HG03045 (cell line): ENCODE measurements at regions not wholly inside any gene's neighbourhood (a gene's known extent, or its start where the extent isn't known, plus 50 kb on each side); places are given as distances from the start of the nearest gene placed in this dataset.

ENCODE experiments used
- ATAC-seq: cut with Tn5 transposase; IDR thresholded peaks from one replicate; pipeline ENCODE4 v1.9.1; 2021; ENCODE audit warnings: mild to moderate bottlenecking, moderate library complexity; ENCODE audit not compliant: unreplicated experiment

DNA sequence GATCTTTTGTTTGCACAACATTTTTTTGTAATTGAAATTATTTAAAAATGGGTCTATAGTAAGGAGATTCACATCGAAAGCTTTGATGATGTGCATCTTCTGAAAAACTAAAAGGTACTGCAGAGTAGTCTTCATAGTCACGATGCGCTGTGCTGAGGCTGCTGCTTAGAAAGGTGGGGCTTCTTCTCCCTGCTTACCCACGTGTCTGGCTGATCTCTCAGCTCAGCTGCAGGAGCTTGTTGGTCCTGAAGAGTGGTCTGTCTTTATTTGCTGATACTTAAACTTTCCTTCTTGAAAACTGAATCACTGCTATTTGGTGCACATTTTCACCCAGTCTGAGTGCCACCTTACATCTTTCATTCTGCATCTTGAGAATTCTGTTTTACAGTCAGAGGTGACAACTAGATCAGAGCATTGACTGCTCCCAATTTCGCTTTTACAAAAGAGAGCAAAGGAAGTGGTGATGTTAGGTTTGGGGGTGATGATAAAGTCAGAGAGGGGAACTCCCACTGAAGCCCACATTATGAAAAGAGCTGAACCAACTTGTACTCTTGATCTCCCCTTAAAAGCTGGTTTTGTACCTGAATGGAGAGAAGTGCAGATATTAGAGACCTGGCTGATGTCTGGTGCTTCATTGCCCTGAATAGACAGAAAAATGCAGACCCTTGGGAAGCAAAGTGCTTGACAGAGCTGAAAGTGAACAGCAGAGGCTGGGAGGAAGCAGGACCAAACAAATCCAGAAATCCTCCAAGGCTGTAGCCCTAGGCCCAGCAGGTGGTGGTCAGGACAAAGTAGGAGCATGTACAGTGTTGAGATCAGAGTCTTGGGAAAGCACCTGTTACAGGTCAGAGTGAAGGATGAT lies 984.5 kb downstream of the TSN start:
- ATAC-seq: no peak

DNA sequence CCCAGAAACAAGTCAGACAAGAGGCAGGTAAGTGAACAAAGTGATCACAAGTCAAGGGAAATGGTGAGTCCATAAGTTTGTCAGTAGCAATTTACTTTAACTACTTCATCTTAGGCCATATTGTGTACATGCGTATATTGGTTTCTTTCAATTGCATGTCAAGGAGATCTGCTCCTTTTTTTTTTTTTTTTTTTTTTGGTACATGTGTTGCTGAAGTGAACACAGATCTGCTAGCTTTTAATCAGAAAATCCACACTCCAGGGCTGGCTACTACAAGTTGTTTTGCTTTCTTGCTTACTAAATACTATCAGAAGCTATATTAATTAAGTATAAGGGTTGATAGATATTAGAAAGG lies 985.1 kb downstream of the TSN start:
- no peak for ATAC-seq

DNA sequence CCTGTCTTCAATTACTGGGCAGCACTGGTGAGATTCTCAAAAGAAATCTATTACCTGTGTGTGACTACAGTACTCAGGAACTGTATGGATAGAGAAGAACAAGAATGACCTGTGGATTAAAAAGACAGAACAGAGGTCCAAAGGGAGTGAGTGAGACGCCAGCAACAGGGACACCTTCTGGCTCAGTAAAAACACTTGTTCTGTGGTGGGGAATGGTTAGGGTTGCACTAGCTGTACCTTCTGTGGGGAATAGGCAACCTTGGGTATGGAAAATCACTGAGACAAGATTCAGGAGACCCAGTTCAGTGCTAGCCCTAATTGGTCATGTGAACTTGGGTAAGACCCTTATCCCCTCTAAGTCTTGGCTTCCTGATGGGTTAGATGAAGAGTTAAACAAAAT lies 986.0 kb downstream of the TSN start:
- no peak for ATAC-seq

DNA sequence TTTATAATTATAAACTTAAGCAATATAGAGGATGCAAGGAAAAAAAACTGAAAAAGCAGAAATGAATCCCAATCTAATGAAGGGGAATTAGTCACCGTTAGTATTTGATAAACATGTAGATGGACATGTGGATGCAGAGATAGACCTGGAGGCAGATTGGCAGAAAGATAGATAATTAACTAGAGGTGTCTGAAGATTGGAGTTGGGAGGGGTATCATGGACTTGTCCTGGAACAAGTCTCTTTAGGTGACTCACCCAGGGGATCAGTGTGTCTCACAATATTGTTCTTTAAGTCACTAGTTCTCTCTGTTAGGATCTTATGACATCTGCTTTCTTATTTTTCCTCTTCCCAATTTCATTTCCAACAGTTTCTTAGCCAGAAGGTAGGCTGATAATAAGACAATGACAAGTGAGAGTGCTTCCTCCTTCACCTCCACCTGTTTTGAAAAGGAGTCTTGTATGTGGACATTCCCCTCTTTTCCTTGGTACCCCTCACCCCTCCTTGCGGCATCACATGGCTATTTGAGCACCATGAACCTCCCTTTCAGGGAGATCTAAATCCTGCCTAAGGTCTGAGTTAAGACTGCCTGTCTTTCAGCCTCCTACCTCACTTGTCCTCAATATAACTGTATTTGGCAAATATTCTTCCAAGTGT lies 987.7 kb downstream of the TSN start:
- ATAC-seq: no peak

DNA sequence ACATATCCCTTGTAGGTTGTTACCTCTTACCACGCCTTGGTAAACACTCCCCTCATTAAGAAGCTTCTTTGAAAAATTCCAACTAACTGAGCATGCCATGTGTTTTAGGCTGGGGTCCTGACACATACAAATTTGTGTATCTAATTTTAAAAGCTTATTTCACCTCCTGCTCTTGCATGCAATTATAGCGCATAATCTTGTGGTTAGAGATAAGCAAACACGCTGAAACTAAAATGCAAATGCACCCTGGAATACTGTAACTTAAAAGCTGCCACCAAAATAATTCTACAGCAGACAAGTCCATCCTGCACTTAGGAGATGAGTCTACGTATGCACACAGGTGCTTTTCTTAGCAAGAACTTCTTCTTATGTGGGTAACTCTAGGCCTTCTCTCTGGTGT lies 990.2 kb downstream of the TSN start:
- ATAC-seq: no peak

DNA sequence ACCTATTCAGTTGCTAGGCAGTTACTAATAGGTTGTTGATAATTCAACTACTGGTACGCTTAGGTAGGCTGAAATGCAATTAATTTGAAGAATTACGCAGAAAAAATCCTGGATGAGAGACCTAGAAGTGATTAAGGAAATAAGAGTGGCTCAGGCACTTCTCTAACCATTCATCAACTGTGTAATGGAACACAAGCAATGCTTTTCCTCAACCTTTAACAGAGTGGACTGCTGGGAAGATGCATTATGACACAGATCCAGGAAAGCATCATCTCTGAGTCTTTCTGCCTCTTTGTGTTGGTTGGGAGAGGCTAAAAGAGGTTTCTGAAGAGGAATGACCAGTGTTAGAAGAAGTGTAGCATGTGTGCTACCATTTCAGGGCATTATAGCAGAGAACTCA lies 992.2 kb downstream of the TSN start:
- ATAC-seq: no peak

DNA sequence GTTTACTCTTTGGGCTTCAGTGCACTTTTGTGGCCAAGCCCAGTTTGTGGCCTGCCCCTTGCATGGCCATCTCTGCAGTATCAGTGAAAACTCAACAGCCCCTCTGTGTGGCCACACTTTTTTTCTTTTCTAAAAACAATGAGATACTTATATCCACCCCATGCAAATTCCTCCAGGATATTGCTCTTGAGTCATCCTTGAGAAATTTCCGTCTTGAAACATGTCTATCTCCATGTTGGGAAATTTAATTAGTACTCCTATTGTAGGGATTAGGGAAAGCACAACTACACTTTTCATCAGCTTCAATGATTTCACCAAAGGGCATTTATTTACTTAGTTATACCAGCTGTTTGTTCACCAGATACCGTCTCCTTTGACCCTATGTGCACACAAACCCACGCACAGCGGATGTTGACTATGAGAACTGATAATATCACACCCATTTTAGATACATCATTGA lies 993.1 kb downstream of the TSN start:
- ATAC-seq: no peak

DNA sequence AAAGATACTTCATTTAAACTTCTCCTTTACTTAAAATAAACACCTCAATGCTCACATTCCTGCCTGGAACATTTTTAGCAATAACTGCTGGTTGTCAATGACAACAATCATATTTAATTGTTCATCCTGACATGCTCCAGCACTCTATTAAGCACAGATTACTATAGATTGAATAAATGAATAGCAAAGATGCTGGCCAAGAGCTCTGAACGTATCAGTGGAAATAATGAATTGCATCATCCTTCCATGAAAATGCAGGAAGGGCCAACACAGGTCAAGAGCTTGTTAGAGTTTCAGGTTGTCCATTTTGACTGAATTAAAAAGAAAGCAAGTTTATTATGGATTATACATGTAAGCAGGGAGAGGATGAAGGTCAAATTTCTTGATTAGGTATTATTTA lies 994.0 kb downstream of the TSN start:
- ATAC-seq: no peak

DNA sequence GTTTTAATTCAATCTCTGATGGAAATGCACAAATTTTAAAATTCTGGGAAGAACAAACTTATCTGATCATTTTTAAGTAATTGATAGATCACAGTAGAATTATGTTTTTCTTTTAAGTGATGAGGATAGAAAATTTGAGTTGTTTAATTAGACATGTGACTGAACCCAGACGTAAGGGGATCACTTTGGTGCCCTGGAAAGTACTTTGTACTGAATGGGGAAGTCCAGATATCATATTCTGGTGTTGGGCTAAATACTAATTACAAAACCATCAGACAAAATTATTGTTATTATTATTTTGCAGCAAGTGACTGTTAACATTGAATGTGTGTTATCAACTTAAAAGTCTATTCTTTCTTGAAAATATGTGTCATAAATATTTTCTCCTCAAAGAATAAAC lies 994.6 kb downstream of the TSN start:
- ATAC-seq: no peak

DNA sequence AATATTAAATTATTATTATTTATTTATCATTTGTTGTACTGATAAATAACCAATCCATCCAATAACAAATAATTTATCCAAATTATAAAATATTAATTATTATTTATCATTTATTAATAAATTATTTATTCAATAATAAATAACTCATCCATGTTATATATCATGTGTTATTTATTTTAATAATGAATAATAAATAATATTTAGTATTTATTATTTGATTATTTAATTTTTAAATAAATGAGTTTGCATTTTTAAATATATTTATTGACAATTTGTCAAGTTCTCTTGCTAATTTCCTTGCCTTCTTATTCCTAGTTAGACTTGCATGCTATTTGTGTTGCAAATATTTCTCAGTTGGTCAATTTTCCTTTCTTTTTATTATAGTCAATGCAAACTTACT lies 995.4 kb downstream of the TSN start:
- no peak for ATAC-seq

DNA sequence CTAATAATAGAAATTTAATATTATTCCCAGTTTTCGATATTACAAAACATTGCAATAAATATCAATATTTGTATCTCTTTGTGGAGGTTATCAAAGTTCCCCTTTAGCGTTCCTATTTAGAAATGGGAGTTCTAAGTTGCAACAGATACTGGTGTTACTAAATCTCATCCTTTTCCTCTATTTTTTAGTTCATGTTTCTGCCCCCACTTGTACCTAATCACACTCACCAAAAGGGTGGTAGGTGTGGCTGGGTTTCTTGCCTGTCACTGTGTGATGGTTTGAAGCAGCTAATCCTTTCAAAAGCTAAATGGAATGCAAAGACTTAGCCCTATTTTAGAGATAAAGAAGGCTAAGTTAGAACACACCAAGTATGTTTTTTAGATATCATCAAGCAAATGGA lies 997.9 kb downstream of the TSN start:
- ATAC-seq: no peak

DNA sequence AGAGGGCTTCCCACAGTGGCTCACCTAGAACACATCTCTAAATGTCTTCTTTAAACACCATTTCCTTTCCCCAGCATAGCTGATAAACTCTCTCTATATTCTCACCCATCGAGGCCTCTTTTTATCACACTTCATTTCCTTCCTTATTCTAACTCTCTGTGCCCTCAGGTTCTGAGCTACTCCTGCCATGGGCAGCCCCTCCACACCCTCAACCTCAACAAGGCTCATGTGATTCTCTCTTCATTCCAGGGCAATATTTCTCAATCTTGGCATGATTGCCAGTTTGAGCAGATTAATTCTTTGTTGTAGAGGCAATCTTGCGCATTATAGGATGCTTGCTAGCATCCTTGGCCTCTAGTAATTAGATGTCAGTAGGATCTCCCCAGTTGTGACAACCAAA lies 999.1 kb downstream of the TSN start:
- no peak for ATAC-seq

DNA sequence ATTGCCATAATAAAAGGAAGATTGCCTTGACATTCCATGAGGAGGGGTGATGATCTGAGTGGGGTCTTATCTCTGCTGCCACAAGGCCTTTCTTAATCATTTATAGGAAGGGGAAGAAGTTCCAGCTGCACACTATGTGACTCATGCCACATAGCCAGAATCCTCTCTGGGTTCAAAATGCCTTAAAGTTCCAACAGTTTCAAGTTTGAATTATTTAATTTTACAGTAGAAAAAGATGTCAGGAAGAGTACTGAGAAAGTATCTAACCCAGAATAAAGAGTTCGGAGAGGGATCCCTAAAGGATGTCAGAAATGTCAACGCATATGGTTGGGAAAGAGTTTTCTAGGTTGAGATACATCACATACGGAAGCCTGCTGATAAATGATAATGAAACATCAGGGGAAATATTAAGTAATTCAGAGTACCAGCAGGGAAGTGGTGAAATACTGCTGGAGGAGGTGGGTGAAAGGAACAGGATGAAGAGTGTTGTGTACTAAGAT lies 999.9 kb downstream of the TSN start:
- no peak for ATAC-seq

DNA sequence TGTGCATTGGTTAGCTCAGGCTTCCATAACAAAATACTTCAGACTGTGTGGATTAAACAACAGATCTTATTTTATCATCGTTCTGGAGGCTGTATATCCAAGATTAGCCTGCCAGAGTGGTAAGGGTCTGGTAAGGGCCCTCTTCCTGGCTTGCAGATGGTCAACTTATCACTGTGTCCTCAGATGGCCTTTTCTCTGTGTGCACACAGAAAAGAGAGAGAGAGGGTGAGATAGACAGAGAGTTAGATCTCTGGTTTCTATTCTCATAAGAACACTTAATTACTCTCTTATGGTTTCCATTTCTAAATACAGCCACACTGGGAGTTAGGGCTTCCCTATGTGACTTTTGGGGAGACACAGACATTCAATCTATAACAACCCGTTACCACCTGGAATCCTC lies 1003.5 kb downstream of the TSN start:
- ATAC-seq: no peak

DNA sequence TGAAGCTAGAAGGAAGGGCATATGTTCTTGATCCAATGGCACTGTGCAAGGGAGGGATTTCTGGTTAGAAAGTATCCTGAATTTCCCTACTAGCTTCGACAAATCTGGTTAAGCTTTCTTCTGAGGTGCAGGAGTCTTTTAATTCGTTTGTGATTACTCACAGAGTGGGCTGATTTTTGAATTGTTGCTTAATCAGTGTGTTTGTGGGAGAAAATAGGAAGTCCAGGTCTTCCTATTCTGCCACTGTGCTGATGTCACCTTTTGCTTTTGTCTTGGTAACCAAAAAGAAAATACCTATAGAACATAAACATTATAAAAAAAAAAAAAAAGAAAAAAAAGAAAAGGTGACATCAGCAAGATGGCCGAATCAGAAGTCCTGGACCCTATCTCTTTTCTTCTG lies 1008.6 kb downstream of the TSN start:
- ATAC-seq: no peak

DNA sequence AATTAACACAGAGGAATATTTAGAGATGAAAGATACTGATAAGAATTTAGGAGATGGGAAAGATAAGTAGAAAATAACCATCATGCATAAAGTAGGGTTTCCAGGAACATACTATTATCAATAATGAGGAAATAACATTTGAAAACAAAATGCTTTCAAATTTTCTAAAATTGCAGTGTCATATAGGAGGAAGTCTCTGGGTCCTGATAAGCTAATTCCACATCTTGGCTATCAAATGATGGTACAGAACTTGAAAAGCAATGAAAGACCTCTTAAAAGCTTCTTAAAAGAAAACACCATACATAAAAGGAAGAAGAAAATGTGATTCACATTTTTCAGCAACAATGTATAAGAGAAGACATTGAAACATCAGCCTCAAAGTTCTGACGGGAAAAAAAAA lies 1024.8 kb downstream of the TSN start:
- ATAC-seq: no peak

DNA sequence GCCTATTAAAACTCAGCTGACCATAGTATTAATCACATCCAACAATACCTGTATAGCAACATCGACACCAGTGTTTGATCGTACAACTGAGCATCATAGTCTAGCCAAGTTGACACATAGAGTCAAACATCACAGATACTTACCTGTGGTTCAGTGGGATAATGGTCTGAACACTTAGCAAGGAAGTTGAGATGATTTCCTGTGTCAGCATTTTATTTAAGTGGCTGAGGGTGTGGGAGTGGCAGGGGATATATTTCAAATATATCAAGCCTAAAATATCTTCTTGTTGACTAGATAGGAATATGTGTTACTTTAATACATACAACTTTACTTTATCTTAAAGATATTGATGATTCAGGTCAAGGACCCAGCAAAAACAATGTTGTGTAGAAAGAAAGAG lies 1038.6 kb downstream of the TSN start:
- no peak for ATAC-seq

DNA sequence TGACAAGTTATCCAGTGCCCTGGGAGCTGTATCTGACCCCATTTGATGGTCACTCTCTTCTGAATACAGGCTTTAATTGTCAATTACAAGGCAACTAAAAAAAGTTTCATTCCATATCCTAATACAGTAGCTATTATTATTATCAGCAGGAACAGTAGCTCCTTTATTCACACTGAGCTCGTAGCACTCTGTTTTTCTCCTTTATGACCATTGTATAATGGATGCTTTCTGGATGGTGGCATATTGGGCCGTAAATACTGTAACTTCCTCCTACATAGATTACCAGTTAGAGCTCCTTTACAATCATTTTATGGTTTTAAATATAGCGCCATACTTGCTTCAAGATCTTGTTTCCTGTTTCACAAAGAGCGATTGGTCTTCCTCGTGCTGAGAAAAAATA lies 1040.3 kb downstream of the TSN start:
- no peak for ATAC-seq

DNA sequence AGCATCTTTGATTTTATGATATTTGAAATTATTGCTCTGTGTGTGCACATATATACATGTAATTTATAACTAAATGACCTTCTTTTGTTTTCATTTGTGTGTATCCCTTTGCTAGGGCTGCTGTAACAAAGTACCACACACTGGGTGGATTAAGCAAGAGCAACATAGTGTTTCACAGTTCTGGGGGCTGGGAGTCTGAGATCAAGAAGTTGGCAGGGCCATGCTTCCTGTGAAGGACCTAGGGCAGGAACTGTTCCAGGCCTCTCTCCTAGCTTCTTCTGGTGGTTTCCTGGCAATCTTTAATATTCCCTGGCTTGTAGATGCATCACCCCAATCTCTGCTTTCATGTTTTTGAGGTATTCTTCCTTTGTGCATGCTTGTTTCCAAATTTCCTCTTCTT lies 1043.9 kb downstream of the TSN start:
- ATAC-seq: no peak

DNA sequence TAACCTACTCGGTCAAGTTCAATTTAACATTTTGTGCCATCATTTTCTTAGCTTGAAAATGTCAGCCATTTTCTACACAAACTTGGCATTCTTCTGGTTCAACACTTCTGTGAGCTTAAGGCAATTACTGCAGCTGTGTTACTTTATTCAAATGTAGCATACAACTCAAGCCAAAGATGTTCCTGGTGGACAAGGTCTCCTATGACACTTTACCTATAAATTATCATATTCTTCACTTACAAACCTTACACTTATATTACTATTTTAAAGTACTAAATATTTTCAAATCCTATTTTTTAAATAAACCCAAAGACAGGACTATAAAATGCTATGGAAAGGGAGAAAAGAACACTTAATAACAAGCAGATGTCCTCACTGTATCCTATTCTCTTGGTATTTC lies 1045.3 kb downstream of the TSN start:
- no peak for ATAC-seq

DNA sequence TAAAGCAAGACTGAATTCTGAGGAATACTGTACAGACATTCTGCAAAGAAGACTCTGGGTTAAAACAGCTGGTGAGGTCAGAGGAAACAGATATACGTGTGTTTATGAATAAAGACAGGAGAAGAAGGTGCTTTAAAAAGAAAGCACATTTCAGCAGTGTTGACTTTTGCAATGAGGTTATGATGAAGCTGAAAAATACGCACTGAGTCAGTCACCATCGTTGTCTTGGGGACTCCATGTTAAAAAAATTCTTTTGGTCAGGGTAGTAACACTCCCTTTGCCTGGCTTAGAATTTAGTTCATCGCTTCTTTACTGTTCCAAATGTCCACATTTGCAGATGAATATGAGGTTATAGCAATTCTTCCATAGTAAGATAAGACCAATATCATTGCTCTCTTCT lies 1049.0 kb downstream of the TSN start:
- no peak for ATAC-seq

DNA sequence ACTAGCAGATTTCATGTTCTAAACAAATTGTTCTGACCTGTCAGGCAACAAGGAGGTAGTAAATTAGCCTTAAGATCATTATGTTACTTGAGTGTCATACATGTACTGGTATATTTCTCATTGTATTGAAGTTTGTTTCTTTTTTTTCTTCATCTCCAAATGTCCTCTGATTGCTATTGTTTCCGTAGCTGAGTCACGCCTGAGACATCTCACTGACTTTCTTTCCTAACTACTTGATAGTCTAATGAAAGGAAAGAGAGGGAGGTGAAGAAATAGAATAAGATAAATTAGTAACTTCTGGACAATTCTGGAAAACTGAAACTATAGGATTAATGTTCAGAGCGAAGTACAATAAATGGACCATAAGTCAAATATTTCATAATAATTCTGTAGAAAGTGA lies 1049.9 kb downstream of the TSN start:
- no peak for ATAC-seq
